ENCODE measurements at regions not wholly inside any gene's neighbourhood (a gene's known extent, or its start where the extent isn't known, plus 50 kb on each side); places are given as distances from the start of the nearest gene placed in this dataset.
A peak's percentile ranks its signal among the peaks of the same experiment; 100 is the strongest.
"Not testable (repeated sequence)": the region's sequence is repeated elsewhere in the genome, so short reads cannot be mapped to it uniquely, and the experiment has no call there.

GRCh38 chr6:166806217-166806838 is 150.0 kb downstream of the RNASET2 start:
- DNase-seq (ENCODE audit: low spot score): no peak

- no peak for DNase-seq (ENCODE audit: low spot score)
These were observed 152.9 kb downstream of the RNASET2 start for GRCh38 chr6:166803471-166803870.

- no peak for DNase-seq (ENCODE audit: low spot score)
These were observed 153.9 kb downstream of the RNASET2 start for GRCh38 chr6:166802401-166802800.

GRCh38 chr6:166800137-166800536 is 156.2 kb downstream of the RNASET2 start:
- no peak for DNase-seq (ENCODE audit: low spot score)

GRCh38 chr6:166798652-166799051 is 157.7 kb downstream of the RNASET2 start:
- no peak for DNase-seq (ENCODE audit: low spot score)

GRCh38 chr6:166796610-166797009 is 159.7 kb downstream of the RNASET2 start:
- DNase-seq (ENCODE audit: low spot score): no peak

GRCh38 chr6:166795879-166796278 is 160.5 kb downstream of the RNASET2 start:
- no peak for DNase-seq (ENCODE audit: low spot score)

GRCh38 chr6:166790808-166791207 is 163.8 kb upstream of the RPS6KA2 start:
- DNase-seq (ENCODE audit: low spot score): not testable (repeated sequence)

GRCh38 chr6:166788846-166789529 is 161.9 kb upstream of the RPS6KA2 start:
- DNase-seq (ENCODE audit: low spot score): peak; percentile 24

- DNase-seq (ENCODE audit: low spot score): peak; percentile 76
These were observed 159.7 kb upstream of the RPS6KA2 start for GRCh38 chr6:166786704-166787293.

GRCh38 chr6:166785131-166785530 is 158.1 kb upstream of the RPS6KA2 start:
- no peak for DNase-seq (ENCODE audit: low spot score)

- no peak for DNase-seq (ENCODE audit: low spot score)
These were observed 157.6 kb upstream of the RPS6KA2 start for GRCh38 chr6:166784691-166785090.

GRCh38 chr6:166782520-166782919 is 155.5 kb upstream of the RPS6KA2 start:
- DNase-seq (ENCODE audit: low spot score): no peak

- no peak for DNase-seq (ENCODE audit: low spot score)
These were observed 154.3 kb upstream of the RPS6KA2 start for GRCh38 chr6:166781331-166781730.

- DNase-seq (ENCODE audit: low spot score): no peak
These were observed 153.1 kb upstream of the RPS6KA2 start for GRCh38 chr6:166779963-166780683.

- no peak for DNase-seq (ENCODE audit: low spot score)
These were observed 152.3 kb upstream of the RPS6KA2 start for GRCh38 chr6:166779381-166779780.

GRCh38 chr6:166778776-166779175 is 151.7 kb upstream of the RPS6KA2 start:
- DNase-seq (ENCODE audit: low spot score): no peak

- no peak for DNase-seq (ENCODE audit: low spot score)
These were observed 151.0 kb upstream of the RPS6KA2 start for GRCh38 chr6:166778046-166778445.

- no peak for DNase-seq (ENCODE audit: low spot score)
These were observed 150.1 kb upstream of the RPS6KA2 start for GRCh38 chr6:166777096-166777630.

GRCh38 chr6:166776571-166776970 is 149.5 kb upstream of the RPS6KA2 start:
- DNase-seq (ENCODE audit: low spot score): no peak

- DNase-seq (ENCODE audit: low spot score): no peak
These were observed 148.8 kb upstream of the RPS6KA2 start for GRCh38 chr6:166775923-166776220.

- DNase-seq (ENCODE audit: low spot score): peak; percentile 75
These were observed 148.3 kb upstream of the RPS6KA2 start for GRCh38 chr6:166775180-166775922.

Data from HT-29 (cell line).